HEK293T (cell line): ENCODE measurements at regions not wholly inside any gene's neighbourhood (a gene's known extent, or its start where the extent isn't known, plus 50 kb on each side); places are given as distances from the start of the nearest gene placed in this dataset.

ENCODE experiments used
- ARNT ChIP-seq: fragments of 450-650 bp; IDR thresholded peaks from 2 replicates; pipeline ENCODE4 v1.6.1; 2017; ENCODE audit warnings: mild to moderate bottlenecking
- BHLHE40 ChIP-seq: fragments of 450-650 bp; IDR thresholded peaks from 2 replicates; pipeline ENCODE4 v1.6.1; 2016; ENCODE audit warnings: mild to moderate bottlenecking, moderate library complexity, borderline replicate concordance
- ELF4 ChIP-seq: fragments of 450-650 bp; IDR thresholded peaks from 2 replicates; pipeline ENCODE4 v1.6.1; 2017; ENCODE audit warnings: antibody characterized with exemption
- FOXA1 ChIP-seq: fragments of 450-650 bp; IDR thresholded peaks from 2 replicates; pipeline ENCODE4 v1.6.1; 2016; ENCODE audit warnings: mild to moderate bottlenecking
- FOXK2 ChIP-seq: fragments of 450-650 bp; IDR thresholded peaks from 2 replicates; pipeline ENCODE4 v1.6.1; 2016; ENCODE audit warnings: mild to moderate bottlenecking
- FOXM1 ChIP-seq: fragments of 450-650 bp; IDR thresholded peaks from 2 replicates; pipeline ENCODE4 v1.6.1; 2017; ENCODE audit warnings: mild to moderate bottlenecking, borderline replicate concordance
- HDGF ChIP-seq: fragments of 450-650 bp; IDR thresholded peaks from 2 replicates; pipeline ENCODE4 v1.6.1; 2017; ENCODE audit warnings: antibody characterized with exemption, borderline replicate concordance
- NFRKB ChIP-seq: fragments of 450-650 bp; IDR thresholded peaks from 2 replicates; pipeline ENCODE4 v1.6.1; 2016; ENCODE audit warnings: mild to moderate bottlenecking, moderate library complexity
- PKNOX1 ChIP-seq: fragments of 450-650 bp; IDR thresholded peaks from 2 replicates; pipeline ENCODE4 v1.6.1; 2016
- SP1 ChIP-seq: fragments of 450-650 bp; IDR thresholded peaks from 2 replicates; pipeline ENCODE4 v1.6.1; 2017
- SUZ12 ChIP-seq: fragments of 450-650 bp; IDR thresholded peaks from 2 replicates; pipeline ENCODE4 v1.6.1; 2016; ENCODE audit warnings: mild to moderate bottlenecking
- TARDBP ChIP-seq: fragments of 450-650 bp; IDR thresholded peaks from 2 replicates; pipeline ENCODE4 v1.6.1; 2016
- ZNF384 ChIP-seq: fragments of 450-650 bp; IDR thresholded peaks from 2 replicates; pipeline ENCODE4 v1.6.1; 2016

GRCh38 chr14:39847852-39848251 is 415.6 kb upstream of the FBXO33 start:
- TF ChIP-seq SUZ12 = no peak
- no peak for TF ChIP-seq NFRKB
- TF ChIP-seq ARNT = no peak
- TF ChIP-seq BHLHE40 = no peak
- TF ChIP-seq SP1 = no peak
- no peak for TF ChIP-seq ZNF384
- no peak for TF ChIP-seq PKNOX1
- no peak for TF ChIP-seq ELF4
- no peak for TF ChIP-seq TARDBP
- no peak for TF ChIP-seq FOXA1
- TF ChIP-seq HDGF = no peak
- TF ChIP-seq FOXM1 = no peak
- TF ChIP-seq FOXK2 = no peak
